G401 (cell line): ENCODE measurements at regions not wholly inside any gene's neighbourhood (a gene's known extent, or its start where the extent isn't known, plus 50 kb on each side); places are given as distances from the start of the nearest gene placed in this dataset.
"Not testable (repeated sequence)": the region's sequence is repeated elsewhere in the genome, so short reads cannot be mapped to it uniquely, and the experiment has no call there.

ENCODE experiments used
- DNase-seq: peaks from one replicate; pipeline ENCODE4 v3.0.0-alpha.2; 2015; ENCODE audit warnings: low spot score
- in situ Hi-C: cut with HindIII; loops from 2 replicates; pipeline ENCODE4 v1.10.0; 2016; ENCODE audit warnings: low sequenced_read_pairs, mixed read lengths

DNA sequence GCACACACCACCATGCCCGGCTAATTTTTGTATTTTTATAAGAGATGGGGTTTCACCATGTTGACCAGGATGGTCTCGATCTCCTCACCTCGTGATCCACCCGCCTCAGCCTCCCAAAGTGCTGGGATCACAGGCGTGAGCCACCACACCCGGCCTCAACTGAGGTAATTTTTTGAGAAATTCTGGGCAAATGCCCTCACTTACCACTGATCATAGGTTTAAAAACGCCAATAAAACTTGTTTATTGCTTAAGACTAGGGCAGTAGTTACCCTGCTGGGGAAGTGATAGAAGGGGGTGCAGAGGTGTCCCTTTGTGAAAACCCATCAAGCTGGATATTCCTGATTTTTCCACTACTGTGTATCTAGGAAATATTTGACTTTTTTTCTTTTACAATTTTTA lies 196.3 kb downstream of the BCAS1 start:
- in situ Hi-C loops = no loop called here
- DNase-seq = no peak

DNA sequence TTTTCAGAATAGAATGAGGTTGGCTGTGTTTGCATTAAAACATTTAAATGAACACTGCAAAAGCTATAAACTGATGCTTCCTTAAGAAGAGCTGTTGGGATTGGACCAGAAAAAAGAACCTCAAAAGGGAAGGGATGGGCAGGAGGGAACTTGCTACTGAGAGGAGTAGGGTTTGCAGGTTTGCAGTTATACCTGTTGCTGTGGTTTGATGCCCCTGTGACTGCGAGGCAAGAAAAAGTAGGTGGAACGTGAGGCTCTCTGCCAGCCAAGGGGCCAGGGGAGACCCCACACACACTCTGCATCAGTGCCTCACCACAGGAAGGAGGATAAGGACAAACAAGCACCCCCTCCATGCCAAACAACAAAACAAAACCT lies 197.2 kb downstream of the BCAS1 start:
- no peak for DNase-seq
- in situ Hi-C loops = no loop called here

DNA sequence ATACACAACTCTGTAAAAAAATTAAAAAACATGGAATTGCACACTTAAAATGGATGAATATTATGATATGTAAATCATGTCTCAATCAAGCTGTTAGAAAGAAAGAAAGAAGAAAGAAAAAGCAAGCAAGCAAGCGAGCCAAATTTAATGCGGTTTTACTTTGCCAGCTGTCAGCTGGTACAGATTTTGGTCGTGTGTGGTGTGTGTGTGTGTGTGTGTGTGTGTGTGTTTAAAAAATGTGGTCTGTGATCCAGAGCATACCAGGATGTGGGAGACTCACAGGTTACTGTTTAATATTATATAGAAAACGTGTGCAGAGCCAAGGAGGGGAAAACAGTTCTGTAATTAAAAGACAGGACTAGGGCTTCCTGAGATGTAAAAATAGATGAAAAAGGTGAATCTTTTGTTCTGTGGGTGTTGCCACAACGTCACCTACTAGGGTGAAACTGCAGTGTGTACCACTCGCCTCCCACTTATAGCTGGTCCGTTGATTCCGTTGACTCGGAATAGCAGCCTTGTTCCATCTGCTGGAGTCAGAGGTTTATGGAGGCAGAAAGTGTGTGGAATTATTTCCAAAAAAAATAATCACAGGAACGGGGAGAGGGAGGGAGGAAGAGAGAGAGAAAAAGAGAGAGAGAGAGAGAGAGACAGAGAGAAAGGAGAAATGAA lies 197.7 kb downstream of the BCAS1 start:
- in situ Hi-C loops = no loop called here
- DNase-seq = no peak

DNA sequence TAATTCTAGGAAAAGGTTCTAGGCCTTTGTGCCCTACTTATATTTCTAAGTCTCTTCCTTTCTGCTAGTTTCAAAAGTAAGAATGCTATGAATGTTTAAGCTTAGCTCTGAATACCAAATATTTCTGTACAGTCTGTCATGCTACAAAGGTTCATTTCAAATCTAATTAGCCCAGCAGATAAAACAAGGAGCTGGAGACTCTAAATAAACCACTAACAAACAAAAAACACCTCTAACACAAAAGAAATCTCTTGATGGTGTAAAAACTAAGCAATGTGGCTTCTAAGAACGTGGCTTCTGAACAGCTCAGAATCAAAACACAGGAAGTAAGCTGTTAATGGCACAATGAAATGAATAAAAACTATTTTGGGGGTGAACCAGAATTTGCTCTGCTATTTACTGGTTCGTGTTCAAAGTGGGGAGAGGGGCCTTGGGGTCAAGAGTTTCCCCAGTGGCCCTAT lies 198.3 kb downstream of the BCAS1 start:
- in situ Hi-C loops = no loop called here
- no peak for DNase-seq

DNA sequence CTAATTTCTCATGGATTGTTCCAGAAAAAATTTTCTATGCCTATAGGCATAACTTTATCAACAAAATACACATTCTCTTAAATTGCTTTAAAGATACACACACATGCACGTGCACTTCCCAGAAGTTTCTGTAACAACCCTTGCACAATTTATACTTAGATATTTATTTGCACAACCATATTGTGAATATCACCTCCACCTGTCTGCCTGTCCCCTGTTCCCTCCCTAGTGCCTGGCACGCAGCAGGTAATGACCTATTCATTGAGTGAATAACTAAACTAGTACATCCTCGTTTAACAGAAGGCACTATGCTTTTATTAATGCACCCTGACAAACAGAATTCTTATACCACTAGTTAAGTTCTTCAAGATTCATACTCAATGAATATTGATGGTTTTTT lies 198.9 kb downstream of the BCAS1 start:
- DNase-seq = no peak
- in situ Hi-C loops = no loop called here

DNA sequence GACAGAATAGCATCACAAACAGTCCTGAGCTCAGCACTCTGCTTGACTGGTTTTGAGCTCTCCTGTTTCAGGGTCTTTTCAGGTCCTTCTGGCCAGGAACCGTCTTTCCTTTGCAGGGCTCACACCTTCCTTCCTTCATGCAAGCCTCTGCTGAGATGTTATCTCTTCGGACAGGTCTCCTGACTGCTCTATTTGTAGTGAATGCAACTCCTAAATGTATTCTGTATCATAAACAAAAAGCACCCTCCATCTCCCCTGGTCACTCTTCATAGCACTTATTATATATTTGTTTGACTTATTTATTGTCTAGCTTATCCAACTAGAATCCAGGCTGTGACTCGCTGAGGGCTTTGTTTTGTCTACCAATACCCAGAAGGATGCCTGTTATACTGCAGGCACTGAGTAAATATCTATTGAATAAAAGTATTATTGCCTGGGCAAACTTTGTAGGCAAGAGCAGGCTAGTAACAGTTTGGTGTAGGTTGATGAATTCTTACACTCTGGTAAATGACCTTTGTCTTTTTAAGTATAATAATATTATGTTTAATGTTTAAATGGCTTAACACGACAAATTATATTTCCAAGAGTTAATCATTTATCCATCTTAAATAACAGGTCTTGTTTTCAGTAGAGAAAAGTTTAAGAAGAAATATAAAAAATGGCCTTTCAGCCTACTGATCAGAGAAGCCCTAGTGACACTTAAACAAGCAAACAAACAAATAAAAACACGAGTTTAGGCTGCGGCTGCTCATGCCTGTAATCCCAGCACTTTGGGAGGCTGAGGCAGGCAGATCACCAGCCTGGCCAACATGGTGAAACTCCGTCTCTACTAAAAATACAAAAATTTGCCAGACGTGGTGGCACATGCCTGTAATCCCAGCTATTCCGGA lies 199.7 kb downstream of the BCAS1 start:
- in situ Hi-C loops = no loop called here
- no peak for DNase-seq

DNA sequence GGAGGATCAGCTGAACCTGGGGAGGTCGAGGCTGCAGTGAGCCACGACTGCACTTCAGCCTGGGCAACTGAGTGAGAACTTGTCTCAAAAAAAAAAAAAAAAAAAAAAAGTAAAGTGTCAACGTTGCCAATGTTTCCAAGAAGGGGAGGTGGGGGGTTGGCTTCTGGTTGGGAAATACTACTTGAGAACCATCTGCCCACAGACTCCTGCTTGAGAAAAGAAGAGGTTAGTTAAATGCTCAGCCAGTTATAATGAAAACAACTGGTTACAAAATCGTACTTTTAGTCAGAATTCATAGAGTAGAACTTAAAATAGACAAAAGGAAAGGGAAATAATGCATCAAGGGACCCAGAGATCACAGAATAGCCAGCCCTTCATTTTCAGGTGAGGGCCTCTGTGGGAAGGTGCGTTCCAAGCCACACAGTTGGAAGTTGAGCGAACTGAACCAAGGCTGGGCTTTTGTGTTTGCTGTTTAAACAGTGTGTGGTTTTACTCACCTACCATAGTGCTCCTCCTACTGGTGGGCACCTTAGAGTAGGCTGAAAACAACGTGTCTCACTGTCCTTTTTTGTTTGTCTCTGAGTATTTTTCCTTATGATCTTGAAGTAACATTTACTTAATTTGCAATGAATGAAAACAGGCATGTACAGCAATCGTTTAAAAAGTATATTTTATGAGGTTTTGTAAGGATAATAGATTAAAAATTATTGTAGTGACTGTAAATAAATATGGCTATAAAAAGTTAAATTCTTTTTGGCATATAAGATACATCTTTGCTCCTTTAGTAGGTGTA lies 200.7 kb downstream of the BCAS1 start:
- peak; percentile 57 for DNase-seq
- in situ Hi-C loops = no loop called here

DNA sequence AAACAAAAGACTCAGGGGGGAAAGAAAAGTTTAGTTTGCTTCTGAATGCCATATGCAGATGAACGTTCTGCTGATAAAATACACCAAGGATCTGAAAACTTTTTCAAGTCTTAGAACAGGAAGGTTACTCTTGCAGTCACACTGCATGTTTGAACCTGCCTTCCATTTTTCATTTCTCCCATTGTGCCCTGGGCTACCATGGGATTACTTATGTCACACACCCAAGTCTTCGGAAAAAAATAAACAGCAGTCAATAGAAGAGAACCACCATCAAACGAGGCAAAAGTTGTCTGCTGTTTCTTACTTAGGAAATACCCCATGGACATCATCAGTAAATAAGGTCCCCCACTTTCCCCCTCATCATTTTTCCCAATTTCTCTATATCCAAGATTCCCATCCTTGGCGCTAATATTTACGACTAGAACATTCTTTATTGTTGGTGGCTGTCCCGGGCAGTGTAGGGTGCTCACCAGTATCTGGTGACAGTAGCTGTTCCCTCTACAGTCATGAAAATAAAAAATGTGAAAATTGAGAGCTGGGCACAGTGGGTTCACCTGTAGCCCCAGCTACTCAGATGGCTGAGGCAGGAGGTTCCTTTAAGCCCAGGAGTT lies 202.5 kb downstream of the BCAS1 start:
- DNase-seq = no peak
- in situ Hi-C loops = no loop called here

DNA sequence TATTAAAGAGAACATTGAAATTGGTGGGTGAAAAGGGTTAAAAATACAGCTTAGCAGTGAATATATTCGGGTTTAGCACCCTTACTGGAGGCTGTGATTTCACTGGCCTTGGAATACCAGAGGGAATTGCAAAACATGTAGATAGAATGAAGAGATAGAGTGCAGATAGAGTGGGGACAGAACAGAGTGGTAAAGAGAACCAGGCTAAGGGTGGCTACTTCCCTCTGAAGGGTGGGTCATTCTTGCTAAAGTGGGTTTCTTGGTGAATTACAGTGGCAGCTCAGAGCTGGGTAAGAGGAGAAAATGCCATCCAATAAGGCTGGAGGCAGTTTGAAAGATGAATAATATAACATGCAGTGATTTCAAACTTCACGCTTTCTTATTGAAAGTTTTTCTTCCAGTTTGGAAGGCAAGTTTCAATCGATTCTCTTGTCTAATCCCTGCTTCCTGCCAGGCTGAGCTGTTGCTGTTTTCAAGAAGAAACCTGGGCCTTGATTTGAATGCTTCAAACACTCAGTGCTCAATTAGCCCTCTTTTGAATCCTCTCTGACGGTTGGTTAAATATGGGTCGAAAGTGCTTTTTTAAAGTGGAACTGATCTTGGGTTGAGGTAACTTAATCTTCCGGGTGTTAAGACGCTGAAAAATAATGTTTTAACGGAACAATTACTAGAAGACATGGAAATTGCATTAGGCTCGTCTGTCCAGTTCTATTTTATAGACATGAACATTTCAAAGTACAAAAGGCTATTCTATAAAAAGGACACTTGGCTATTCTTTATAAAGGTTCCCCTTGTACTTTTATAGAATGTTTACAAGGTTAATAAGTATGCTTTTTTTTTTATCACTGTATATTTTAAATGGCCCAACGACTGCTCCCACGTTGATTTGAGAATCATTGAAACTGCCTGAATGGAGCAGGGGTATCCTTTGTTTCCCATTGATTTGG lies 203.3 kb downstream of the BCAS1 start:
- DNase-seq = no peak
- in situ Hi-C loops = no loop called here

DNA sequence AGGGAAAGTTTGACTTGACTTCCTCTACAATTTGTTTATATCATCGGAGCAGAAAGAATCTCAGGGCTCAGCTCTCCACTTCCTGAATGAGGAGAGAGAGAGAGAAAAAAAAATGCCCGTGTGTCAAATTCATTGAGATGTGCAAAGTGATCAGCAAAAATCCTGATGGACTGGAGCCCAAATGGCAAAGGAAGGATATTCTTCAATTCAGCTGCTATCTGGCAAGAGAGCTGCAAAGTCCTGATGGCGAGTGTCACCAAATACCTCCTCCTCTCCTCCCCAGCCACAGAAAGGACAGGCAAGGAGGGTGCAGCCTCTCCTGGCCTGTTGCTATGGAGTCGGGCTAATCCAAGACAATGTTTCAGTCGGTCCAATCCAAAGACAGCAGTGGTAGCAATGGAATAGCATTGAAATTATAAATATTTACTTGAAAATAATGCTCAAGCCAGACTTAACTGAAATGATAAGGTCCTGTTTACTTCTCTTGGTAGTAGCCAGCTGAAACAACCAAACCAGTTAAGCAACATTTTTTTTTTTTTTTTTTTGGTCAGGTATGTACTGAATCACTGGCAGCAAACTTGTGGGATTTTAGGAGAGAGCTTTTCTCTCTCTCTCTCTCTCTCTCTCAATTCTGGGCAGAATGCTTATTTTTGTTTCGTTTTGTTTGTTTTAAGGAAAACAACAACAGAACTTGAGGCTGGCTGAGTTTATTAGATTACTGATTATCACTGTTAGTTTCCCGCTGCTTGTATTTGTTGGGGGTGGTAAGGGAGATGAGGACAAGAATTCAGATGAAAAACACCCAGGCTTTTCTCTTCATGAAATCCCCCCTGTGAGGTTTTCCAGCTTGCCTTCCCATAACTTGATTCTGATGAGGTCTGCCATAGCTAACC lies 204.2 kb downstream of the BCAS1 start:
- DNase-seq = peak; percentile 28
- in situ Hi-C loops = no loop called here

DNA sequence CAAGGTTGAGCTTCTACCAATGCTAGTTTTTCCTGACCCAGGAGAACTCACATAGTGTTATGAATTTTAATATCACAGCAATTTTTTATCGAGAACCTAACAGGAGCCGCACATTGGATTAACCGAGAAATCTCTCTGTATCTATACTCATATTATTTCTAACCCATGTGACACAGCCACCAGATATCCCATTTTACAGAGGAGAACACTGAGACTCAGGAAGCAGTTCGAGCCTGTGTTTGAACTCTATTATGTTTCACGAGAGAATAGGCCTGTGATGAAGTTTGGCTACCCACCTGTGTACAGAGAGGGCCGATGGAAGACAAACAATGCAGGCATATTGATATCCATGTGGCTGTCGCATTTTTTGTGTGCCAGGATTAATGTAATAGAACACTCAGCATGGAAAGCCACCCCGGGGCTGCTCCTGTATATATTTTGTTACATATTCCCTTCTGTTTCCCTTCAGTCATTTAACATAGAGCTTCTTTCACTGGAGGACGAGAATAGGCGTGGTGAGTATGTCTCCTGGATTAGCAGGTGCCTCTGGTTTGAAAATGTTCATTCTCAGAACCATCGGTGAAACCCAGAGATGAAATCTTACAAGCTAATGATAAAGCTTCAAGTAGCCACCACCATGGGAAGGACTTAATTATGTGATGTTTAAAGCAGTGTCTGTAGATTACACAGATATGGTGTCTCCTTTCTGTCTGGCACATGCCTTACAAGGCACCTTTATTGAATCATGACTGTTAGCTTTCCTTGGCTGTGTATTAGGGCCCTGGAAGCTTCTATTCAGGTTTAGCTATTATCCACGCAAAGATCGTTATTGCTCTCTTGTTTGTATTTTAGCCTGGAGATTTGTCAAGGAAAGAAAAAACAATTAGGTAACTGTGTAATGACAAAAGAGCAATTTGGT lies 205.4 kb downstream of the BCAS1 start:
- in situ Hi-C loops, DNase-seq: not testable (repeated sequence)

DNA sequence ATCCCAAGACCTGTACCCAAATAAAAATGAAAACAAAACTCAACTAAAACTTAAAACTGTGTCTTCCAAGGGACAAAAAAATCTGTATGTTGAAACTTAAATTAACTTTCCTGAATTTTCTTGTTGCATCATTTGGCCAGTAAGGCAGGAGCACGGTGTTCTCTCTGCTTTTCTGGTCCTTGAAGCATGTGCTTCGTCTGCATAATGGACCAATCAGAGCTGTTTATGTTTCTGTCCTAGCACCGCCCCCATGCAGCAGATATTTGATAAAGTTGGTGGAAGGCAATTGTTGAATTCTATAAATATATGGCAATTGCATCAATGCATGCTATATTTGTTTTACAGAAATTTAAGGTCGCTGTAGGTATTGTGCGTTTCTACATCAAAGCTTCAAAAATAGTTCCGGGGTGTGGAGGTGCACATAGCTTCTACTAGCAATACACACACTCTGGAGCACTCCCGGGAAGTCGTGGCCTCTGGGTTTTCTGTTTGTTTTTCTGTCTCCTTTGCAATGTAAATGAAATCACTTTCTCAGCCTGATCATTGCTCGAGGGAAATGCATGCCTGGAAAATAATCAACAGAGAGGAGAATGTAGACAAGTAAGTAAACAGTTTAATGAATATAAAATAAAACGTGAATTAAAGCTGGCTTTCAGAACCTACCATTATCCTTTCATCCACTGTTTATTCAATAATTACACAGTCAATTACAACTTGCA lies 206.3 kb downstream of the BCAS1 start:
- DNase-seq, in situ Hi-C loops: not testable (repeated sequence)

DNA sequence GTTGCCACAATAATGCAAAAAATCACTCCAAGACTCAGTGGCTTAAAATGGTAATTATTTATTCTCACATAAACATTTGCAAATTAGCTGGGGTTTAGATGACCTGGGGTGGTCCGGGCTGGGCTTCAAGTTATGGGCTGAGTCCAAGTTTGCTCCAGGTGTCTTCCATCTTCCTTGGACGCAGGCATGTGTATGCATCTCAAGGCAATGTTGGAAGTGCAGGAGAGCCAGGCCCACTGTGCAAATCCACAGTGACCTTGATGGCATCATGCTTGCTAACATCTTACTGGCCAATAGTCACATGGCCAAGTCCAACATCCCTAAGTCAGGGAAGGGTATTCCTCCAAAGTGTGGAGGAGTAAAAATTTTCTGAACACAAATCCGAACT lies 206.9 kb downstream of the BCAS1 start:
- in situ Hi-C loops, DNase-seq: not testable (repeated sequence)

DNA sequence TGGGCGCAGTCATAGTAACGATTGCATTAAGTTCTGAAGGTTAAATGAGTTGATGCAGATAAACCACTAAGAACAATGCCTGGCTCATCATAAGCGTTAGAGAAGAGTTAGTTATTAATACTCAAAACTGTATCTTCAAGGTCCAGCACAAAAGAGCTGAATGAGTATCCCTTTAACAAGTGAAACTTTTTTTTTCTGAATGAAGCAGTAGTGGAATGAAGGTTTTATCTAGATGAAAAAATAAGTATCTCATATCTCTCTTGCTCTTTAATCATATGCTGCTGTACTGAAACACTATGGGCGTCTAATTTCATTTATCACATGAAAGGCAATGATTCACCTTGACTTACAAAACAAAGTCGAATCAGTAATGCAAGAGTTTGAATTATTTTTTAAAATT lies 207.4 kb downstream of the BCAS1 start:
- DNase-seq, in situ Hi-C loops: not testable (repeated sequence)

DNA sequence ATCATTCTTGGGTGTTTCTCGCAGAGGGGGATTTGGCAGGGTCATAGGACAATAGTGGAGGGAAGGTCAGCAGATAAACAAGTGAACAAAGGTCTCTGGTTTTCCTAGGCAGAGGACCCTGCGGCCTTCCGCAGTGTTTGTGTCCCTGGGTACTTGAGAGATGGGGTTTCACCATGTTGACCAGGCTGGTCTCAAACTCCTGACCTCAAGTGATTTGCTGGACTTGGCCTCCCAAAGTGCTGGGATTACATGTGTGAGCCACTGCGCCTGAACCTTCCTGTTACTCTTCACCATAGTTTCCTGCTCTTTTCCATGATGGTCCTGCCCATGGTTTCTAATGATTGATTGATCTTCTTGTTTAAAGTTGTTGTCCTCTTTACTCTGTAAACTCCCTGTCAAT lies 207.9 kb downstream of the BCAS1 start:
- in situ Hi-C loops, DNase-seq: not testable (repeated sequence)

DNA sequence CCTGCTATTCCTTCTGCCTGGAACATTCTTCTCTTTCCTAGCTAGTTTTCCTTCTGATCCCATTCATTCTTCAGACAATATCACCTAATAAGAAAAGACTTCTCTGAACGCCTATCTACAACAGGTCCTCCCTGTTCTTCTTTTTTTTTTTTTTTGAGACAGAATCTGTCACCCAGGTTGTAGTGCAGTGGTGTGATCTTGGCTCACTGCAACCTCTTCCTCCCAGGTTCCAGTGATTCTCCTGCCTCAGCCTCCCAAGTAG lies 208.3 kb downstream of the BCAS1 start:
- DNase-seq, in situ Hi-C loops: not testable (repeated sequence)
